ENCODE measurements at regions not wholly inside any gene's neighbourhood (a gene's known extent, or its start where the extent isn't known, plus 50 kb on each side); places are given as distances from the start of the nearest gene placed in this dataset. TPM values are rescaled to one million over a fixed set of nuclear protein-coding genes. Genes with fewer than 3 reads are reported as not detected.

DNA sequence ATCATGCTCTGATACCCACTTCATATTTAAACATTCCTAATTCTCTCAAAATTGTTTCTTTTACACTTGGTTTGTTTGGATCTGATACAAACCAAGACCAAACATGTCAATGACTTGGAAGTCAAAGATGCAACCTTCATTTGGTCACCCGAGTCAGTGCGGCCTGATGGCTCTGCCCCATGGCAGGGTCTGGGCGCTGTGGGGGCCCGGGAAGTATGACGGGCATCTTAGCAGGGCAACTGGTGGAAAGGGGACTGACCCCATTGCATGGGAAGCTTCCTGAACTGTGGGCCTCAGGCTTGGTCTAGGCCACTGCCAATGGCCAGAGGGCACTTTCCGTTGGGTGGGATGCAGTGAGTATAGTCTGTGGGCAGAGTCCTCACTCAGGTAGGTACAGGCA, 178.0 kb downstream of the KATNIP start:
- Histone ChIP-seq H3K9me3 (ENCODE audit: control insufficient read depth, insufficient read depth, low read length) (no peaks in the 10 kb centered on the region), H3K4me3 (ENCODE audit: low read depth, low read length) (no peak overlapping the region), H3K4me1 (ENCODE audit: control insufficient read depth, insufficient read depth, low read length) (peaks cover 46% of the 10 kb centered on the region), H3K27ac (ENCODE audit: low read depth, low read length) (no peak overlapping the region), H3K27me3 (ENCODE audit: control insufficient read depth, insufficient read depth, low read length) (no peaks in the 10 kb centered on the region), H3K36me3 (ENCODE audit: control insufficient read depth, insufficient read depth, low read length) (peaks cover 44% of the 10 kb centered on the region)
- 99% methylated on average over 6 of the region's 6 CpGs for WGBS (ENCODE audit: insufficient coverage)
- DNase-seq (ENCODE audit: low read depth in 4 of 6, low spot score in 6 of 6): no peak

DNA sequence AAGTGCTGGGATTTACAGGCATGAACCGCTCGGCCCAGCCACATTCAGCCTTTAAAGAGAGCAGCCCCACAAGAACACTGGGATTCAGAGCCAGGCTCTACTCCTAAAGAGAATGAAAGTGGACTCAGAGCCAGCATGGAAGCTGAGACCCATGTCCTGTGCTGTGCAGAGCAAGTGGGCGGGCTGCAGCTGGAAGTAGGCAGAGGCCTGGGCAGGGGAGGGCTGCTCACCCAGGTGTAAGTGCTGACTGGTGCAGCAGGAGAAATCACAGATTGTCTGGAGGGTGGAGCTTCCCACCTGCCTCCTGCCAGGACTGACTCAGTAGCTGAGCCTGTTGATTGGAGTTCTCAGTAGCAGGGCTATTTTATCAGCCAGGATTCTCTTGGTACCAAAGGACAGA, 178.7 kb downstream of the KATNIP start:
- H3K27me3 ChIP-seq (ENCODE audit: control insufficient read depth, insufficient read depth, low read length): no peaks in the 10 kb centered on the region
- H3K4me1 ChIP-seq (ENCODE audit: control insufficient read depth, insufficient read depth, low read length): peaks cover 39% of the 10 kb centered on the region
- H3K4me3 ChIP-seq (ENCODE audit: low read depth, low read length): no peak overlapping the region
- DNase-seq (ENCODE audit: low read depth in 4 of 6, low spot score in 6 of 6): no peak
- H3K27ac ChIP-seq (ENCODE audit: low read depth, low read length): no peak overlapping the region
- peaks cover 39% of the 10 kb centered on the region for H3K36me3 ChIP-seq (ENCODE audit: control insufficient read depth, insufficient read depth, low read length)
- no peaks in the 10 kb centered on the region for H3K9me3 ChIP-seq (ENCODE audit: control insufficient read depth, insufficient read depth, low read length)
- WGBS (ENCODE audit: insufficient coverage): 100% methylated on average over 1 of the region's 3 CpGs

DNA sequence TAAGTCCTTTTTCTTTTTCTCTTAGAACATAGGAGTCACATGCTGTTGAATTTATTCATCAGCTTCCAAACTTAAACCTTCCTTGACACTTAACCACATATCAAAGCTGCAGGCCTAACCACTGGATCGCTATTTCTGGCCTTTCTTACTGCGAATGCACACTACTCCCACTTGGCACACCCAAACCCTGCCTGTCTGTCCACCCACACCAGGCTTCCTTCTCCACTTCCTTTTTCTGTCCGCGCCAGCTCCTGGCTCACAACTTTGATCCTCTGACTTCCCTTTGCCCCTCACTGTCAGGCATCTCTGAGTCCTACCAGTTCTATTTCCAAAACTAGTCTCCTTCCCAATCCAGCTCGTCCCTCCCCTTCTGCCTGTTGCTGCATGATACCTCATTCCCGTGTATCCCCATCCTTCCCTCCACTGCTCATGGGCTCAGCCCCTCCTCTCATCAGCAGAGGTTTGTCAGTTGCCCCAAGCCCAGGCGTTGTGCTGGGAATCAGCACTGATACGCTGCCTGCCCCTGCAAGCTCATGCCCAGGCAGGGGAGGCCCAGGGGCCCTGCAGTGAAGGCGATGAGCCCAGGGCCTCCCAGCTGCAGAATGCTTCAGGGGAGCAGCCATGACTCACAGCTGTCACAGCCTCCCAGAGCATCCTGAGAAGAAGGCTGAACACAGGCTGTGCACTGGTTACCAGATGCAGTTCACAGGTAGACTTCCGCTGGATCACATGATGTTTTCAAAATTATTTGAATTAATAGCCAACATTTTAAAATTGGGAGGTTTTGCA, 179.8 kb downstream of the KATNIP start:
- no peak for DNase-seq (ENCODE audit: low read depth in 4 of 6, low spot score in 6 of 6)
- Histone ChIP-seq H3K4me1 (ENCODE audit: control insufficient read depth, insufficient read depth, low read length) (peaks cover 30% of the 10 kb centered on the region), H3K4me3 (ENCODE audit: low read depth, low read length) (no peak overlapping the region), H3K27me3 (ENCODE audit: control insufficient read depth, insufficient read depth, low read length) (no peaks in the 10 kb centered on the region), H3K36me3 (ENCODE audit: control insufficient read depth, insufficient read depth, low read length) (peaks cover 32% of the 10 kb centered on the region), H3K27ac (ENCODE audit: low read depth, low read length) (no peak overlapping the region), H3K9me3 (ENCODE audit: control insufficient read depth, insufficient read depth, low read length) (no peaks in the 10 kb centered on the region)
- WGBS (ENCODE audit: insufficient coverage): 72% methylated on average over 9 of the region's 10 CpGs

DNA sequence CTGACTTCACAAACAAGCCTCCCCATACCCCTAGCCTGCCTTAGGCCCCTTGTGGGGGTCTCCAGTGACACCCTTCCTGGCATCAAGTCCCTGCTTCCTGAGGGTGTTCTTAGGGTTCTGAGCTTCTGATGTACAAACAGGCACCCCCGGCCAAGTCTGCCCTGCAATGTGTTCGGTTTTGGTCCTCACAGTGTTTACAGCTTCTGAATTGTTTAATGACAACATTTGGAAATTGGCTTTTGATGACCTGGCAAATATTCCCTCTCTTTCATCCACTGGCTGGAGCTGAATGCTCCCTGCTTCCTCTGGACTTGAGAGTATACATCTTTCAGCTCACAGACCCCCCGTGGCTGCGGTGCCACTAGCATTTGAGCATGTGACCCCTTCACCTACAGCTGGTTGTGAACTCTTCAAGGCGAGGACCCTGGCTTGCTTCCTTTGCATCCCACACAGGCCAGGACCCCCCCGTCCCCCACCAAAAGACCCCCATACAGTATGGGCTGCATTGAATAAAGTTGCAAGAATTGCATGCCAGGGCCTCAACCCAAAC, 180.8 kb downstream of the KATNIP start:
- no peak for DNase-seq (ENCODE audit: low read depth in 4 of 6, low spot score in 6 of 6)
- 84% methylated on average over 4 of the region's 6 CpGs for WGBS (ENCODE audit: insufficient coverage)
- no peaks in the 10 kb centered on the region for H3K27me3 ChIP-seq (ENCODE audit: control insufficient read depth, insufficient read depth, low read length)
- H3K36me3 ChIP-seq (ENCODE audit: control insufficient read depth, insufficient read depth, low read length): peaks cover 33% of the 10 kb centered on the region
- no peak overlapping the region for H3K4me3 ChIP-seq (ENCODE audit: low read depth, low read length)
- H3K4me1 ChIP-seq (ENCODE audit: control insufficient read depth, insufficient read depth, low read length): peaks cover 23% of the 10 kb centered on the region
- H3K9me3 ChIP-seq (ENCODE audit: control insufficient read depth, insufficient read depth, low read length): no peaks in the 10 kb centered on the region
- no peak overlapping the region for H3K27ac ChIP-seq (ENCODE audit: low read depth, low read length)

DNA sequence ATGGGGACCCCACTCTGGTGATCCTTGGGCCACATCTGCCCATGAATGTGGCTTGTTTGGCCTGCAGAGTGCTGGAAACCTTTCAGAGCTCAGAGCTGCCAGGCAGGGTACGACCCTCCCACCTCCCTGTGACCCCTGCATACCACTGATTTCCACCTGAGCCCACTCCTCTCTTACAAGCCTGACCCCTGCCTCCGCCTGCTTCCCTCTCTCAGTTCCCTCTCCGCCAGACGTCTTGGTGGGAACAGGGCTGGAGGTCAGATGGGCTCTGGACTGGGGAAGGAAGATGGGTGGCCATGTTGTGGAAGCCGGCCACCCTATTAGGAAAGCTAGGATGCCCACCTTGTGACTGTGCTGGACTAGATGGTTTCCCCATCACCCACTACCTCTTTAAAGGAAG, 185.1 kb downstream of the KATNIP start:
- Histone ChIP-seq H3K27ac (ENCODE audit: low read depth, low read length) (no peak overlapping the region), H3K27me3 (ENCODE audit: control insufficient read depth, insufficient read depth, low read length) (no peaks in the 10 kb centered on the region), H3K9me3 (ENCODE audit: control insufficient read depth, insufficient read depth, low read length) (no peaks in the 10 kb centered on the region), H3K4me1 (ENCODE audit: control insufficient read depth, insufficient read depth, low read length) (peaks cover 6% of the 10 kb centered on the region), H3K4me3 (ENCODE audit: low read depth, low read length) (no peak overlapping the region), H3K36me3 (ENCODE audit: control insufficient read depth, insufficient read depth, low read length) (peaks cover 32% of the 10 kb centered on the region)
- WGBS (ENCODE audit: insufficient coverage): 100% methylated on average over 4 of the region's 5 CpGs
- no peak for DNase-seq (ENCODE audit: low read depth in 4 of 6, low spot score in 6 of 6)

GRCh38 chr16:27736431-27736830, 186.5 kb downstream of the KATNIP start:
- WGBS (ENCODE audit: insufficient coverage): 93% methylated on average over 6 of the region's 6 CpGs
- no peak for DNase-seq (ENCODE audit: low read depth in 4 of 6, low spot score in 6 of 6)
- no peaks in the 10 kb centered on the region for H3K9me3 ChIP-seq (ENCODE audit: control insufficient read depth, insufficient read depth, low read length)
- H3K4me3 ChIP-seq (ENCODE audit: low read depth, low read length): no peak overlapping the region
- H3K27me3 ChIP-seq (ENCODE audit: control insufficient read depth, insufficient read depth, low read length): no peaks in the 10 kb centered on the region
- no peak overlapping the region for H3K27ac ChIP-seq (ENCODE audit: low read depth, low read length)
- peaks cover 41% of the 10 kb centered on the region for H3K36me3 ChIP-seq (ENCODE audit: control insufficient read depth, insufficient read depth, low read length)
- H3K4me1 ChIP-seq (ENCODE audit: control insufficient read depth, insufficient read depth, low read length): no peaks in the 10 kb centered on the region

GRCh38 chr16:27737513-27737912, 187.6 kb downstream of the KATNIP start:
- 76% methylated on average over 4 of the region's 11 CpGs for WGBS (ENCODE audit: insufficient coverage)
- Histone ChIP-seq H3K36me3 (ENCODE audit: control insufficient read depth, insufficient read depth, low read length) (peaks cover 46% of the 10 kb centered on the region), H3K27ac (ENCODE audit: low read depth, low read length) (no peak overlapping the region), H3K27me3 (ENCODE audit: control insufficient read depth, insufficient read depth, low read length) (no peaks in the 10 kb centered on the region), H3K4me3 (ENCODE audit: low read depth, low read length) (no peak overlapping the region), H3K4me1 (ENCODE audit: control insufficient read depth, insufficient read depth, low read length) (no peaks in the 10 kb centered on the region), H3K9me3 (ENCODE audit: control insufficient read depth, insufficient read depth, low read length) (no peaks in the 10 kb centered on the region)
- no peak for DNase-seq (ENCODE audit: low read depth in 4 of 6, low spot score in 6 of 6)

Small RNA genes in the stretch of these regions (small RNA-seq; reads per million reads assigned to genes)
- not detected for gene RF00019 (ENCODE audit: low replicate concordance)
